ENCODE measurements at regions not wholly inside any gene's neighbourhood (a gene's known extent, or its start where the extent isn't known, plus 50 kb on each side); places are given as distances from the start of the nearest gene placed in this dataset.
A peak's percentile ranks its signal among the peaks of the same experiment; 100 is the strongest.
"Not testable (repeated sequence)": the region's sequence is repeated elsewhere in the genome, so short reads cannot be mapped to it uniquely, and the experiment has no call there.

DNA sequence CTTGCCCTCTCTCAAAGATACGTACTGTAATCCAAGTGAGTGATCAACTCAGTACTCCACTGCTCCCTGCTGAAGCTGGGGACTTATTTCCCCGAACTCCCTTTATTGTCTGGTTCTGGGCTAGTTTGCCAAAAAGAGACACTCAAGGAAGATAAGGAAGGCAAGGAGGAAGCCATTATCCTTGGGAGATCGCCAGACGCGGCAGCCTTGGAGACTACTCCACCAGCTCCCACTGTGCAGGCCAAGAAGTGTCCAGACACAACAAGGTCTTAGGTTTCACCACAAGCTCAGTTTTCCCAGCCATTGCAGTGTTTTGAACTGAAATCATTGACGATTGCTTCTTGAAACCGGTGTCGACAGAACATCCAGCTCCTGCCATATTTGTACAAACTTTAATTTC lies 439.6 kb upstream of the UBE2E3 start:
- no peak for DNase-seq (ENCODE audit: low spot score)

- no peak for DNase-seq (ENCODE audit: low spot score)
Observed at GRCh38 chr2:180539541-180539940, 440.9 kb upstream of the UBE2E3 start.

DNA sequence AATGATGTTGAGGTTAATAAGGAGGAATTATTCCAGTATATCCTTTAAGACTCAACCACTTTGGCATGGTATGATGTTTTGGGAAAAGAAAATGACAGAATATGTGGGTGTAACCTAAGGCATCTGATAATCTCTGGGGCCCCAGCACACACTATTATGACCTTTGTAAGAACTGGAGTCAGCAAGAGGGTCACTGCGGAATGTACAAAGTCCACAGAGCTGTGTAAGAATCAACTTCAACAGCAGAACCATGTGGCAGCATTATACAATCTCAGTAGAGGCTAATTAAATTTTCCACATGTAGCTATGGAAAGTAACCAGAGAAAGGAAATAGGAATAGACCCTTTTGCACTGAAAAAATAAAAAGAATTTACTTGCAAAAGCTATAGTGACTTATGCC lies 445.1 kb upstream of the UBE2E3 start:
- DNase-seq (ENCODE audit: low spot score), result peak; percentile 6

- DNase-seq (ENCODE audit: low spot score), result not testable (repeated sequence)
Observed at GRCh38 chr2:180531787-180532186, 448.6 kb upstream of the UBE2E3 start.

DNA sequence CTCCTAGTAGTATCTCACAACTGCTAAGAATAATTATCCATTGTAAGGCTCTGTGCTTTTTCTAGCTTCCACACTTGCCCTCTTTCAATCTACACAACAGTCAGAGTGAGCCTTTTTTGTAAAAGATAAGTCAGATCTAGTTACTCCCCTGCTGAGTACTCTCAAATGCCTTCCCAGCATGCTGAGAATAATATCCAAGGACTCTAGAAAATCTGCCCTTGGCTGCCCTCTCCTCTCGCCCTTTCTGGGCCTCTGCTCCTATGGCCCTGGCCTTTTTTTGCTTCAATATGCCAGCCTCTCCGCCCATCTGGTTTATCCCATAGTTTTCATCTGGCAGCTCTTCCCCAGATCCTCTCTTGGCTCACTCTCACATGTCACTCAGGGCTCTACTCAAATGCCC lies 455.9 kb upstream of the UBE2E3 start:
- no peak for DNase-seq (ENCODE audit: low spot score)

GRCh38 chr2:180523621-180524340 lies 456.6 kb upstream of the UBE2E3 start:
- no peak for DNase-seq (ENCODE audit: low spot score)

DNA sequence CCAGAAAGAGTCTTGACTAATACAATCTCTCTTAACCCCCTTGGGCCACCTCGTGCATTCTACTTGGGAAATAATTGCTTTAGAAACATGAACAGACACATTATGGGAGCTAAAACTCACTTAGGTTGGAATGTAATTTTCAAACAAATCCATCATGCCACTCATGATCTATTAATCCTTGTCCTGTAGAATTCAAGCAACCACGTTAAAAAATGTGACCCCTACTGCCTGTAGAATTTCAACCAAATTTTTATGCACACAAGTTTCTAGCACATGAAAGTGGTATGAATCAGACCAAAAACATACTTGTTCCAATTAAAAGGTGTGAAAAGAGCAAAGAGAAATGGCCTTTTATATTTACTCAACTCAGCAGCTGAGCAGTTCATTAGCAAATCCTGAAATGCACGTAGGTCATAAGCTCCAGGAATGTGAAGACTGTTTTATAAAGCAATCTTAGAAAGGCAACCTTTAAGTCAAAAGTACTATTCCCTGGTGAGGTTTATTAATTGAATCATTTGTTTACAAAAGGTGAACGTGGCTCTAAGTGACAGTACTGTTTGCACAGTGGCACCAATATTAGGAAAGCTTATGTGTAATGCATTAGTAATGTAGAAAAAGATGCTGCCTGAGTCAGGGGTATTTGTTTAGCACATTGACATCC lies 459.4 kb upstream of the UBE2E3 start:
- no peak for DNase-seq (ENCODE audit: low spot score)

GRCh38 chr2:180520206-180520605 lies 460.2 kb upstream of the UBE2E3 start:
- no peak for DNase-seq (ENCODE audit: low spot score)

GRCh38 chr2:180519276-180519675 lies 461.1 kb upstream of the UBE2E3 start:
- no peak for DNase-seq (ENCODE audit: low spot score)

- DNase-seq (ENCODE audit: low spot score), result no peak
Observed at GRCh38 chr2:180516232-180516631, 464.2 kb upstream of the UBE2E3 start.

GRCh38 chr2:180513389-180513788 lies 467.0 kb upstream of the UBE2E3 start:
- no peak for DNase-seq (ENCODE audit: low spot score)

DNA sequence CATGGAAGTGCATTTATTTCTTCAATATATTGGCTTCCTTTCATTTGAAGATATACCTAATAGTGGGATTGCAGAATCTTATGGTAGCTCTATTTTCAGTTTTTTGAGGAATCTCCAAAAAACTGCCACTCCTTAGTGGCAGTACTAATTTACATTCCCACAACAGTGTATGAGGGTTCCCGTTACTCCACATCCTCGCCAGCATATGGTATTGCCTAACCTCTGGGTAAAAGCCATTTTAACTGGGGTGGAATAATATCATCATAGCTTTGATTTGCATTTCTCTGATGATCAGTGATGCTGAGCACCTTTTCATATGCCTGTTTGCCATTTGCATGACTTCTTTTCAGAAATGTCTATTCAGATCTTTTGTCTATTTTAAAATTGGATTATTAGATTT lies 471.9 kb upstream of the UBE2E3 start:
- no peak for DNase-seq (ENCODE audit: low spot score)

- no peak for DNase-seq (ENCODE audit: low spot score)
Observed at GRCh38 chr2:180507028-180507427, 473.4 kb upstream of the UBE2E3 start.

GRCh38 chr2:180505203-180505602 lies 475.2 kb upstream of the UBE2E3 start:
- DNase-seq (ENCODE audit: low spot score), result no peak

GRCh38 chr2:180497621-180498152 lies 482.7 kb upstream of the UBE2E3 start:
- DNase-seq (ENCODE audit: low spot score), result no peak

DNA sequence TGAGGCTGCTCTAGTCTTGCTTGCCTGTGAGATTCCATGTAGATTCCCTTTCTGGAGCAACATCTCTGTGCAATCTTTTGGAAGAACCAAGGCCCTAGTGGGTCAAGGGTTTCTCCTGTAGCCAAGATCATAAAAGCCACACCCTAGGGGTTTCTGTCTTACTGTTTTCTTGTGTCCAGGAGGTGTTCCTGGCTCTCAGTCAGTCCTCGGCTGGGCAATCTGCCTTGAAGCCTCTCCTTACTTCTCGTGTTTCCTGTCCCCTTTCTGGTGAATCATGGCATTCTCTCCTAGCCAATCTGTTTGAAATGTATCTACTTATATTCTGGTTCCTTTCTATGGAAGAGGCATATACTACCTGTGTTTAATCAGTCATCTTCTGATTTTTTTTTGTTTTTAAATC lies 484.8 kb upstream of the UBE2E3 start:
- DNase-seq (ENCODE audit: low spot score), result no peak

- DNase-seq (ENCODE audit: low spot score), result peak; percentile 13
Observed at GRCh38 chr2:180494286-180494685, 486.1 kb upstream of the UBE2E3 start.

DNA sequence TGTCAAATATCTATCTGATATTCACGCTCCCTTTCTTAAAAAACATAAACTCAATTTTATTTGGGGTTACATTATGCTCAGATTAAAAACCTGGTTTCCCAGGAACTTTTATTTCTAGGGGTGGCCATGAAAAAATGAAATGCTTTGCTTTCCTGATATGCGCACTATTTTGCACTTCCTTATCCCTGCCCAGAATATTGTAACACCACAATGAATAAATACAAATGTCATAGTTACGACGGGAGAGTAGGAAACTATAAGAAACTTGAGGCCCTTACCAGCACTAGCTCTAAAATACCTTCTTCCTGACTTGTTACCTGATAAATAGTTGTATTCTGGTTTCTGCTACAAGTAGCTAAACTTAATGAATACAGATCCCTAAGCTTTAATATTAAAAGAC lies 475.6 kb upstream of the CWC22 start:
- no peak for DNase-seq (ENCODE audit: low spot score)

- no peak for DNase-seq (ENCODE audit: low spot score)
Observed at GRCh38 chr2:180481998-180482397, 474.9 kb upstream of the CWC22 start.

GRCh38 chr2:180478883-180479282 lies 471.8 kb upstream of the CWC22 start:
- no peak for DNase-seq (ENCODE audit: low spot score)

DNA sequence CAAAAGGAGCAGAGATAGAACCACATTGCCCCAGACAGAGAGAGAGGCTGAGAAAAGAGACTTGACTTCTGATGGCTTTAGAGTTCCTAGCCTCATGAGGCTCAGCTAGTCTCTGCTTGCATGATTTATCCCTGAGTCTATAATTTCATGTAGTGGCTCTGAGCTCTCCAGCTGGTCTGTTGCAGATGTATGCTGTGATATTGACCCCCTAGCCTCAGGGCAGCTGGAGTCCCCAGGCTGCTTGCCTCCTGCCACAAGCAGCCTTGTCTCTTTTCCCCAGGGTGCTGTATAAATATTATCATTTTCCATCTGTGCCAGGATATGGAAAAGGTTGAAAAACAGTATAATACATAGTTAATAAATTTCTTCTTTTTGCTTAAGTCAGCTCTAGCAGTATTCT lies 467.6 kb upstream of the CWC22 start:
- no peak for DNase-seq (ENCODE audit: low spot score)

DNA sequence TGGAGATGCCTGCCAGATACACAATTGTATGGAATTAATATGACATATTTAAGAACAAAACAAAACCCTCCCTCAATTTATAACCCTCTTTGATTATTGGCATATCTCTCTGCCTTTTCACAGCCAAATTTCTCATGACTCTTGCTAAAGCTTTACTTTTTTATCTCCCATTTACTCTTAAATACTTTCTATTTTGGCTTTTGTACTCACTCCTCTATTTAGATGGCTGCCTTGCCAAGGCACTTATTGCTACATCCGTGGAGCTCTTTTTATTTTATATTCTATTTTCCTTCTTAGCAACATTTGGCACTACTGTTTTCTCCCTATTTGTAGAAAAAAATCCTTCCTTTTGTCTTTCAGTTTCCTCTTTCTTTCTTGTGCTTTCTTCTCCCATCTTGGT lies 466.4 kb upstream of the CWC22 start:
- DNase-seq (ENCODE audit: low spot score), result no peak

DNA sequence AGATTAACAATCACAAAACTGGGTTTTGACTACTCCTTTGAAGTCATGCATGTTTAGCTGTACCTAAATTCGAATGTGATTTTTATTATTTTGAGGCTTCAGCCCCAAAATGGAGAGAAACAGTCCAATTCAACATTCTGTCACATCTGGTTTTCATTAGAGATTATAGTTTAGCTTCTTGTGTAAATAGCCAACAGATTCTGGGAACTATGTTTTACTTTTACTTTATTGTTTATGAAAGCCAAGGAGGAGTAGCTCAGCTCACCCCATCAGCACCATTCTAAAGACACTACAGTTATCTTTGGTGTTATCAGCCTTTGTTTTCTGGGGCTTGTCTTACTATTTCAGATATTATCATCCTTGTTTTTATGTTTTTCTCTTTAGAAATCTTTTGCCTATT lies 465.0 kb upstream of the CWC22 start:
- no peak for DNase-seq (ENCODE audit: low spot score)

GRCh38 chr2:180463608-180464007 lies 456.5 kb upstream of the CWC22 start:
- DNase-seq (ENCODE audit: low spot score), result no peak
